GM10266 (cell line): ENCODE measurements at regions not wholly inside any gene's neighbourhood (a gene's known extent, or its start where the extent isn't known, plus 50 kb on each side); places are given as distances from the start of the nearest gene placed in this dataset.

Experiments used
- DNase-seq: peaks from one replicate; pipeline ENCODE4 v3.0.0; 2012; ENCODE audit errors: extremely low spot score
- CTCF ChIP-seq: IDR thresholded peaks from 2 replicates; pipeline ENCODE4 v1.5.1; 2012; ENCODE audit warnings: mild to moderate bottlenecking, low read depth; ENCODE audit not compliant: control insufficient read depth, insufficient read depth; ENCODE audit errors: missing control alignments

DNA sequence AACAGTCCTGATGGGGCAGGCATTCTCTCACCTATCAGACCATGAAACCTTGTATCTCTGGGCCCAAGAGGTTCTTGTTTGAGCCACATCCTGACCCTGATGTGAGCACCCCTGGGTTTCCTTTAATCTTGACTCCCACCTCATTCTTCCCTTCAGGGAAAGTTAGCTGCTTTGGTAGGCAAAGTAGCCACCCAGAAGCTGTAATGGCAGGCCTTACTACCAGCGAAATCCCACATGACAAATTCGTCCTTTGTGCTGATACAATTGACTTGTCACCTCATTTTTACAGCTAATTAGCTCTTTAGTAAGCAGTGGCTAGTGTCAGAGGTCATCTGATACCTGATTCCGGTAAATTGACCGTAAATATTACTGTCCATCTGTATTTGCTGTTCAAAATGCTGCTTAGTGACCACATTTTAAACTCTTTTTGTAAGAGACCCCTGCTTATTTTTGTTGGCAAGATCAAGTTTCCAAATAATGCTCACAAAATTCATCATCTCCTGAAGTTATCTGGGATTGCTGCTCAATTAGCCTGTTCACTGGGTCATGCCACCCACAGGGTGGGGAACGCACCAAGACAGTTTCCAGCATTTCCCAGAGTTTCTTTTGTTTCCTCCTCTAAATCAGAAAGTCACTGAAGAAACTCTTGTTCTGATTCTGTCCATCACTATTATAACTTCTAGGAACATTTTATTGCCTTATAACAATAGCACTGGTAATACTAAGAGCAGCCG lies 329.7 kb downstream of the GPAT3 start:
- no peak for TF ChIP-seq CTCF
- no peak for DNase-seq

DNA sequence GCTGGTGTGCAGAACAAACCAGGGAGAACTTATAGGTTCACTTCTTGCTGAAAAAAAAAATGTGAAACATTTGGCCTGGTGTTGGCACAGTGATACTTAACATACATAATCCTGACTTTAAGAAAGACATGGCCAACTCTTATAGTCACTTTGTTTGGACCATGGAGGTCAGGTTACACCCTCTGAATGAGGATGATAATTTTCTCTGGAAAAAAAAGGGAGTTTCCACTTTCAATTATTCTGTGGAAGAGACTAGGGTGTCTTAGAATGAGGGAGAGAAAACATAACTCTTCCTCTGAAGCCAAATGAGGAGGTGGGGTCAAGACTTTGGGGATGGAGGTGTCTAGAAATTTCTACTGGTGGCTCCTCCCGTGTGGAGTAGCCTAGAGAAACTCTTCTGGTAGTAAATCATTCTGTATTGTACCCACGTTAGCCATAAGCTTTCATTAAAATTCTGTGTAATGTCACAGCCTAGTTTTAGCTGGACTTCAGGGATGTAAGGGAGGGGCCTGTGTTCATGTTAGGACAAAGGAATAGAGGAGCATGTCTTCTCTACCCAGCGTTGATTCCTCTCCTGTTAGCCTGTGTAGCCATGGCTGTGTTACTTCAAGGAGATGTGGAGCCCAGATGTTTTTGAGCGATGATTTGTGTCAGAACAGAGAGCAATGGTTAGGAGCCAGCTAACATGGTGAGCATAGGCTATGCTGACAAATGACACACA lies 328.3 kb downstream of the GPAT3 start:
- no peak for TF ChIP-seq CTCF
- DNase-seq: no peak

- no peak for TF ChIP-seq CTCF
- DNase-seq: no peak
These were observed 326.6 kb downstream of the GPAT3 start for GRCh38 chr4:83862471-83862870.

DNA sequence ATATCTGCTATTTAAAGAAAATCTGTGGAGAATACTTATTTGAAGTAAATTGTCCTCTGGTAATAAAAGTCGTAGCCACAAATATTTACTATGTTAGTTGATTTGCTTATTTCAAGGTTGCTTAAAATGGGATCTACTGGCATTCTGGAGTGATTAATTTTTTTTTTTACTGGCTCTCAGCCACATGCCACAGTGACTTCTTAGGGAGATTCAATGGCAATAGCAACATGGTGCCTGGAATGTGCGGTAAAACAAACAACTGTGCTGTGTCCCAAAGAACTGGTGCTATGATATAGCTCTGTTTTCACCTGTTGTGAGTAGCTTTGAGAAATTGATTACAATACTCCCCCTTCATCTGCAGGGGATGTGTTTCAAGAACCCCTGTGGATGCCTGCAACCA lies 324.3 kb downstream of the GPAT3 start:
- DNase-seq: no peak

GRCh38 chr4:83858131-83858530 lies 322.2 kb downstream of the GPAT3 start:
- no peak for TF ChIP-seq CTCF
- DNase-seq: no peak

More for the DNA sequence above, 324.3 kb downstream of the GPAT3 start:
- no peak for TF ChIP-seq CTCF

- TF ChIP-seq CTCF: no peak
These were observed 319.1 kb downstream of the GPAT3 start for GRCh38 chr4:83855044-83855443.

DNA sequence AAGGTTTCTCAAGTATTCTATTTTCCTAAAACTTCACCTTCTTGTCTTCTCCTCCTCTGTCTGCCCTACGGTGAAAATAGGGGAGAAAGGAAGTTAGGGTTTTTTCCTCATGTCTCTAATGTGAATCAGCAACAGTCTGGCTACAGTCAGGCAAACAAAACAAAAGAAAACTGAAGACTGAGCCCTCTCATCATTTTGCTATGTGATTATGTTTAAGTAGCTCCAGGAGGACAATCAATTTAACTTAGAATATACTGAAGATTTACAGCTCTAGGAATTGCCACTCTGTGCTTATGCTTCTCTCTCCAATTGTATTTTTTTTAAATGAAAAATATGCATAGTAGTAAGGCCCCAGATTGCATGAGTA lies 316.2 kb downstream of the GPAT3 start:
- DNase-seq: no peak
- no peak for TF ChIP-seq CTCF

More at GRCh38 chr4:83855044-83855443, 319.1 kb downstream of the GPAT3 start:
- DNase-seq: no peak
